Caki2 (cell line): ENCODE measurements at regions not wholly inside any gene's neighbourhood (a gene's known extent, or its start where the extent isn't known, plus 50 kb on each side); places are given as distances from the start of the nearest gene placed in this dataset.

Experiments
- DNase-seq: peaks from one replicate; pipeline ENCODE4 v3.0.0-alpha.2; 2015; ENCODE audit warnings: low read depth
- in situ Hi-C: cut with HindIII; loops from 2 replicates; pipeline ENCODE4 v1.10.0; 2016; ENCODE audit warnings: low sequenced_read_pairs, low pct_unique_long_range_greater_than_20kb, mixed read lengths

GRCh38 chr12:89939522-89940215, 231.0 kb upstream of the ATP2B1 start:
- in situ Hi-C loops, result no loop called here
- DNase-seq, result no peak

GRCh38 chr12:89936631-89937030, 228.0 kb upstream of the ATP2B1 start:
- no peak for DNase-seq
- in situ Hi-C loops, result no loop called here

- in situ Hi-C loops, result no loop called here
- DNase-seq, result no peak
Observed at GRCh38 chr12:89935850-89936249, 227.2 kb upstream of the ATP2B1 start.

- in situ Hi-C loops, result no loop called here
- no peak for DNase-seq
Observed at GRCh38 chr12:89933911-89934310, 225.3 kb upstream of the ATP2B1 start.

- in situ Hi-C loops, result no loop called here
- no peak for DNase-seq
Observed at GRCh38 chr12:89932954-89933353, 224.3 kb upstream of the ATP2B1 start.

GRCh38 chr12:89928467-89928866, 219.8 kb upstream of the ATP2B1 start:
- in situ Hi-C loops, result no loop called here
- DNase-seq, result no peak

GRCh38 chr12:89927226-89927698, 218.6 kb upstream of the ATP2B1 start:
- DNase-seq, result no peak
- in situ Hi-C loops, result no loop called here

- in situ Hi-C loops, result no loop called here
- DNase-seq, result no peak
Observed at GRCh38 chr12:89924191-89924590, 215.6 kb upstream of the ATP2B1 start.

GRCh38 chr12:89923091-89923490, 214.5 kb upstream of the ATP2B1 start:
- no peak for DNase-seq

GRCh38 chr12:89920866-89921265, 212.2 kb upstream of the ATP2B1 start:
- in situ Hi-C loops, result no loop called here
- DNase-seq, result no peak

More at GRCh38 chr12:89923091-89923490, 214.5 kb upstream of the ATP2B1 start:
- in situ Hi-C loops, result no loop called here

- in situ Hi-C loops, result no loop called here
- no peak for DNase-seq
Observed at GRCh38 chr12:89919241-89919906, 210.7 kb upstream of the ATP2B1 start.

GRCh38 chr12:89918172-89918846, 209.7 kb upstream of the ATP2B1 start:
- in situ Hi-C loops, result no loop called here
- DNase-seq, result no peak

GRCh38 chr12:89909753-89910152, 201.1 kb upstream of the ATP2B1 start:
- DNase-seq, result no peak
- in situ Hi-C loops, result no loop called here

GRCh38 chr12:89907659-89908058, 199.0 kb upstream of the ATP2B1 start:
- in situ Hi-C loops, result no loop called here
- DNase-seq, result no peak

- in situ Hi-C loops, result no loop called here
- DNase-seq, result no peak
Observed at GRCh38 chr12:89906824-89907223, 198.2 kb upstream of the ATP2B1 start.

- no peak for DNase-seq
Observed at GRCh38 chr12:89906178-89906577, 197.5 kb upstream of the ATP2B1 start.

GRCh38 chr12:89901906-89902642, 193.4 kb upstream of the ATP2B1 start:
- in situ Hi-C loops, result no loop called here
- no peak for DNase-seq

More at GRCh38 chr12:89906178-89906577, 197.5 kb upstream of the ATP2B1 start:
- in situ Hi-C loops, result no loop called here

GRCh38 chr12:89901319-89901718, 192.7 kb upstream of the ATP2B1 start:
- in situ Hi-C loops, result no loop called here
- DNase-seq, result no peak

- no peak for DNase-seq
- in situ Hi-C loops, result no loop called here
Observed at GRCh38 chr12:89899651-89900050, 191.0 kb upstream of the ATP2B1 start.
